22Rv1 (cell line): ENCODE measurements at regions not wholly inside any gene's neighbourhood (a gene's known extent, or its start where the extent isn't known, plus 50 kb on each side); places are given as distances from the start of the nearest gene placed in this dataset.

Source experiments
- H3K27ac ChIP-seq: fragments of 450-650 bp; 2 replicates; pipeline ENCODE4 v1.5.1; 2017
- CTCF ChIP-seq: fragments of 450-650 bp; IDR thresholded peaks from 2 replicates; pipeline ENCODE4 v1.5.1; 2017; ENCODE audit warnings: mild to moderate bottlenecking
- ZFX ChIP-seq: fragments of 450-650 bp; IDR thresholded peaks from 2 replicates; pipeline ENCODE4 v1.6.1; 2017; ENCODE audit warnings: antibody characterized with exemption, borderline replicate concordance

- H3K27ac ChIP-seq, result no peak overlapping the region
- TF ChIP-seq CTCF (no peak), ZFX (no peak)
Observed at GRCh38 chr6:12575961-12576360, 140.6 kb upstream of the PHACTR1 start.

GRCh38 chr6:12576389-12576788, 140.2 kb upstream of the PHACTR1 start:
- no peak for TF ChIP-seq CTCF
- TF ChIP-seq ZFX, result no peak
- H3K27ac ChIP-seq, result no peak overlapping the region

- TF ChIP-seq CTCF, result no peak
- TF ChIP-seq ZFX, result no peak
- no peak overlapping the region for H3K27ac ChIP-seq
Observed at GRCh38 chr6:12577124-12577850, 139.3 kb upstream of the PHACTR1 start.

GRCh38 chr6:12578097-12578496, 138.5 kb upstream of the PHACTR1 start:
- TF ChIP-seq CTCF (no peak), ZFX (no peak)

GRCh38 chr6:12578751-12579150, 137.8 kb upstream of the PHACTR1 start:
- TF ChIP-seq CTCF (no peak), ZFX (no peak)
- no peak overlapping the region for H3K27ac ChIP-seq

More at GRCh38 chr6:12578097-12578496, 138.5 kb upstream of the PHACTR1 start:
- H3K27ac ChIP-seq, result no peak overlapping the region

GRCh38 chr6:12580290-12580689, 136.3 kb upstream of the PHACTR1 start:
- TF ChIP-seq ZFX (no peak), CTCF (no peak)
- no peak overlapping the region for H3K27ac ChIP-seq

- no peak overlapping the region for H3K27ac ChIP-seq
- TF ChIP-seq CTCF (no peak), ZFX (no peak)
Observed at GRCh38 chr6:12582421-12583110, 134.0 kb upstream of the PHACTR1 start.
